ENCODE measurements at regions not wholly inside any gene's neighbourhood (a gene's known extent, or its start where the extent isn't known, plus 50 kb on each side); places are given as distances from the start of the nearest gene placed in this dataset.

- peaks cover 84% of the 10 kb centered on the region for H3K9me3 ChIP-seq (ENCODE audit: low read length)
- H3K27ac ChIP-seq (ENCODE audit: extremely low read length, insufficient read depth, low read length): no peak overlapping the region
- H3K4me1 ChIP-seq (ENCODE audit: insufficient read depth, low read length): no peaks in the 10 kb centered on the region
- no peaks in the 10 kb centered on the region for H3K27me3 ChIP-seq (ENCODE audit: control insufficient read depth in 1 of 2, insufficient read depth in 2 of 2, low read length in 2 of 2)
- intact Hi-C loops (cut with micrococcal nuclease; ENCODE audit: unreplicated experiment): no loop called here
- no peak overlapping the region for H3K4me3 ChIP-seq (replicated peaks in 1 of 3; ENCODE audit: insufficient read depth in 1 of 3, low read depth in 2 of 3, low read length in 3 of 3)
- no TSS peak for BruUV-seq (replicated peaks)
- no peaks in the 10 kb centered on the region for H4K20me1 ChIP-seq (ENCODE audit: insufficient read depth, low read length)
- TF ChIP-seq MAZ (IDR thresholded peaks at IDR 0.05; ENCODE audit: borderline replicate concordance, low read depth, low read length) (no peak), MAZ (CRISPR knock-in tag; IDR thresholded peaks at IDR 0.05; ENCODE audit: low read depth) (no peak), ZBTB10 (CRISPR knock-in tag; IDR thresholded peaks at IDR 0.05; ENCODE audit: borderline replicate concordance) (no peak), TRIM22 (IDR thresholded peaks at IDR 0.05) (no peak), ZNF619 (CRISPR knock-in tag; IDR thresholded peaks at IDR 0.05) (no peak), SIX4 (CRISPR knock-in tag; IDR thresholded peaks at IDR 0.05) (no peak), ZNF335 (CRISPR knock-in tag; IDR thresholded peaks at IDR 0.05) (no peak), ZNF878 (CRISPR knock-in tag; IDR thresholded peaks at IDR 0.05) (no peak), NFRKB (IDR thresholded peaks at IDR 0.05) (no peak), MYNN (CRISPR knock-in tag; IDR thresholded peaks at IDR 0.05; ENCODE audit: low read depth) (no peak), ZNF530 (CRISPR knock-in tag; IDR thresholded peaks at IDR 0.05; ENCODE audit: low read depth) (no peak), ZNF251 (CRISPR knock-in tag; IDR thresholded peaks at IDR 0.05) (no peak), ZNF773 (CRISPR knock-in tag; IDR thresholded peaks at IDR 0.05; ENCODE audit: borderline replicate concordance) (no peak), ZKSCAN8 (CRISPR knock-in tag; IDR thresholded peaks at IDR 0.05; ENCODE audit: borderline replicate concordance) (no peak), PCBP2 (optimal IDR thresholded peaks at IDR 0.05; ENCODE audit: low read depth, low read length, poor library complexity, severe bottlenecking) (no peak), ZBTB20 (CRISPR knock-in tag; IDR thresholded peaks at IDR 0.05; ENCODE audit: borderline replicate concordance, low read depth) (no peak)
- in situ Hi-C loops (cut with HindIII; ENCODE audit: extremely low pct_ligation_motif_present, low pct_unique_long_range_greater_than_20kb): no loop called here
- ATAC-seq (no peak), DNase-seq (ENCODE audit: low spot score) (no peak), FAIRE-seq (no peak)
- H3K9ac ChIP-seq (ENCODE audit: insufficient read depth, low read depth, low read length): no peak overlapping the region
- ChIA-PET POLR2A (no interaction called here), CTCF (ENCODE audit: low intra/inter-chr PET ratio, low total read pairs) (no interaction called here)
- no peaks in the 10 kb centered on the region for H3K36me3 ChIP-seq (replicated peaks in 1 of 2; ENCODE audit: control insufficient read depth in 1 of 2, insufficient read depth in 2 of 2, low read length in 2 of 2)
- 2% methylated on average over 2 of the region's 2 CpGs for WGBS (ENCODE audit: low lambda C conversion rate)
- H3K4me2 ChIP-seq (ENCODE audit: low read depth, low read length): no peak overlapping the region
- no peak overlapping the region for H2AFZ ChIP-seq (ENCODE audit: low read length)
- H3K79me2 ChIP-seq (ENCODE audit: insufficient read depth, low read length): no peaks in the 10 kb centered on the region
Measured at GRCh38 chr2:4947911-4948310, 744.3 kb upstream of the SOX11 start.
